ENCODE measurements at regions not wholly inside any gene's neighbourhood (a gene's known extent, or its start where the extent isn't known, plus 50 kb on each side); places are given as distances from the start of the nearest gene placed in this dataset.
"Not testable (repeated sequence)": the region's sequence is repeated elsewhere in the genome, so short reads cannot be mapped to it uniquely, and the experiment has no call there.

GRCh38 chr3:194051366-194052149, 84.4 kb upstream of the HES1 start:
- no peak for DNase-seq

GRCh38 chr3:194053136-194053535, 82.8 kb upstream of the HES1 start:
- DNase-seq, result no peak

GRCh38 chr3:194054016-194054415, 81.9 kb upstream of the HES1 start:
- DNase-seq, result no peak

- DNase-seq, result no peak
Observed at GRCh38 chr3:194054540-194054939, 81.4 kb upstream of the HES1 start.

GRCh38 chr3:194054961-194055360, 81.0 kb upstream of the HES1 start:
- DNase-seq, result no peak

- DNase-seq, result not testable (repeated sequence)
Observed at GRCh38 chr3:194056323-194056722, 79.6 kb upstream of the HES1 start.

GRCh38 chr3:194056731-194057415, 79.1 kb upstream of the HES1 start:
- DNase-seq, result no peak

GRCh38 chr3:194057570-194058188, 78.3 kb upstream of the HES1 start:
- no peak for DNase-seq

- DNase-seq, result peak; percentile 29
Observed at GRCh38 chr3:194058189-194058571, 77.8 kb upstream of the HES1 start.

- no peak for DNase-seq
Observed at GRCh38 chr3:194058753-194059152, 77.2 kb upstream of the HES1 start.

GRCh38 chr3:194061421-194062030, 74.4 kb upstream of the HES1 start:
- DNase-seq, result no peak

GRCh38 chr3:194062830-194063229, 73.1 kb upstream of the HES1 start:
- DNase-seq, result no peak

GRCh38 chr3:194064380-194065332, 71.3 kb upstream of the HES1 start:
- DNase-seq, result no peak

- DNase-seq, result not testable (repeated sequence)
Observed at GRCh38 chr3:194067327-194067726, 68.6 kb upstream of the HES1 start.

- DNase-seq, result no peak
Observed at GRCh38 chr3:194067949-194068362, 68.0 kb upstream of the HES1 start.

- DNase-seq, result no peak
Observed at GRCh38 chr3:194069421-194070219, 66.3 kb upstream of the HES1 start.

GRCh38 chr3:194070220-194070633, 65.7 kb upstream of the HES1 start:
- DNase-seq, result no peak

- peak; percentile 77 for DNase-seq
Observed at GRCh38 chr3:194070634-194071409, 65.1 kb upstream of the HES1 start.

- DNase-seq, result no peak
Observed at GRCh38 chr3:194072097-194072428, 63.9 kb upstream of the HES1 start.

GRCh38 chr3:194072691-194073279, 63.2 kb upstream of the HES1 start:
- DNase-seq, result no peak
